Erythroblast (primary cell): ENCODE measurements at regions not wholly inside any gene's neighbourhood (a gene's known extent, or its start where the extent isn't known, plus 50 kb on each side); places are given as distances from the start of the nearest gene placed in this dataset.

Experiments used
- DNase-seq, 2 experiments: peaks; one replicate each; lab custom pipeline; 2025; lab: John Stamatoyannopoulos, UW
- GATA1 ChIP-seq: IDR thresholded peaks from 2 replicates; pipeline ENCODE4 v1.6.1; 2011; ENCODE audit warnings: low read depth, mild to moderate bottlenecking, control low read depth, low read length, moderate library complexity
- POLR2A ChIP-seq: IDR thresholded peaks from 2 replicates; pipeline ENCODE4 v1.6.1; 2011; ENCODE audit warnings: mild to moderate bottlenecking, low read length

GRCh38 chrX:38856670-38857265 lies 55.5 kb downstream of the MID1IP1 start:
- TF ChIP-seq GATA1 (no peak), POLR2A (no peak)
- DNase-seq: no peak

- TF ChIP-seq GATA1 (no peak), POLR2A (no peak)
- DNase-seq: no peak
Measured at GRCh38 chrX:38857736-38858523, 56.7 kb downstream of the MID1IP1 start.

- DNase-seq: no peak
- no peak for TF ChIP-seq GATA1
- no peak for TF ChIP-seq POLR2A
Measured at GRCh38 chrX:38859602-38860001, 58.3 kb downstream of the MID1IP1 start.

- DNase-seq: no peak
- TF ChIP-seq POLR2A: no peak
- no peak for TF ChIP-seq GATA1
Measured at GRCh38 chrX:38860106-38861013, 59.1 kb downstream of the MID1IP1 start.

GRCh38 chrX:38861489-38861888 lies 60.2 kb downstream of the MID1IP1 start:
- DNase-seq: no peak
- TF ChIP-seq POLR2A: no peak
- no peak for TF ChIP-seq GATA1

- no peak for TF ChIP-seq GATA1
- no peak for TF ChIP-seq POLR2A
- peak; percentile 57 to 87 for DNase-seq
Measured at GRCh38 chrX:38862100-38862499, 60.8 kb downstream of the MID1IP1 start.

GRCh38 chrX:38864165-38864564 lies 62.9 kb downstream of the MID1IP1 start:
- no peak for DNase-seq
- TF ChIP-seq GATA1: no peak
- no peak for TF ChIP-seq POLR2A

- no peak for DNase-seq
- no peak for TF ChIP-seq POLR2A
- no peak for TF ChIP-seq GATA1
Measured at GRCh38 chrX:38868321-38868720, 67.1 kb downstream of the MID1IP1 start.

- no peak for TF ChIP-seq GATA1
- no peak for TF ChIP-seq POLR2A
- DNase-seq: no peak
Measured at GRCh38 chrX:38868941-38869401, 67.7 kb downstream of the MID1IP1 start.

GRCh38 chrX:38870361-38870895 lies 69.2 kb downstream of the MID1IP1 start:
- no peak for TF ChIP-seq POLR2A
- TF ChIP-seq GATA1: no peak
- no peak for DNase-seq

GRCh38 chrX:38871129-38872029 lies 70.1 kb downstream of the MID1IP1 start:
- TF ChIP-seq POLR2A (no peak), GATA1 (no peak)
- DNase-seq: no peak

GRCh38 chrX:38877366-38877765 lies 76.1 kb downstream of the MID1IP1 start:
- TF ChIP-seq POLR2A: no peak
- TF ChIP-seq GATA1: no peak
- DNase-seq: no peak

- DNase-seq: no peak
Measured at GRCh38 chrX:38878641-38879340, 77.5 kb downstream of the MID1IP1 start.

More at GRCh38 chrX:38878641-38879340, 77.5 kb downstream of the MID1IP1 start:
- TF ChIP-seq POLR2A (no peak), GATA1 (no peak)
